Mesenchymal stem cell (in vitro differentiated cells and primary cell): ENCODE measurements at regions not wholly inside any gene's neighbourhood (a gene's known extent, or its start where the extent isn't known, plus 50 kb on each side); places are given as distances from the start of the nearest gene placed in this dataset.
A peak's percentile ranks its signal among the peaks of the same experiment; 100 is the strongest.

Source experiments
- DNase-seq: peaks from one replicate; pipeline ENCODE4 v3.0.0-alpha.2; 2013
- H2AFZ ChIP-seq: one replicate; pipeline ENCODE4 v1.6.1; 2013; ENCODE audit warnings: low read depth, mild to moderate bottlenecking, control low read depth, inconsistent platforms, low read length, moderate library complexity
- H2AK5ac ChIP-seq: 2 replicates; pipeline ENCODE4 v1.6.1; 2013; ENCODE audit warnings: low read length, moderate library complexity, mild to moderate bottlenecking, inconsistent platforms; ENCODE audit not compliant: severe bottlenecking
- H2BK120ac ChIP-seq: one replicate; pipeline ENCODE4 v1.6.1; 2013; ENCODE audit warnings: low read depth, mild to moderate bottlenecking, inconsistent platforms, low read length, moderate library complexity
- H2BK12ac ChIP-seq, 2 experiments: one replicate each; pipeline ENCODE4 v1.6.1; 2013; ENCODE audit warnings: inconsistent platforms in 2 of 2, low read length in 2 of 2, mild to moderate bottlenecking in 2 of 2, moderate library complexity in 2 of 2, control low read depth in 1 of 2
- H2BK15ac ChIP-seq: one replicate; pipeline ENCODE4 v1.6.1; 2013; ENCODE audit warnings: mild to moderate bottlenecking, low read depth, inconsistent platforms; ENCODE audit not compliant: poor library complexity, severe bottlenecking
- H2BK5ac ChIP-seq: 2 replicates; pipeline ENCODE4 v1.6.1; 2013; ENCODE audit warnings: low read depth, mild to moderate bottlenecking, low read length, control low read depth, inconsistent platforms; ENCODE audit not compliant: poor library complexity, severe bottlenecking
- H3K14ac ChIP-seq, 2 experiments: one replicate each; pipeline ENCODE4 v1.6.1; 2013; ENCODE audit warnings: inconsistent platforms in 2 of 2, low read length in 2 of 2, control low read depth in 1 of 2, mild to moderate bottlenecking in 1 of 2, moderate library complexity in 1 of 2
- H3K18ac ChIP-seq, 2 experiments: one replicate each; pipeline ENCODE4 v1.6.1; 2013; ENCODE audit warnings: inconsistent platforms in 2 of 2, low read length in 2 of 2, control low read depth in 1 of 2, low read depth in 1 of 2, mild to moderate bottlenecking in 1 of 2
- H3K23ac ChIP-seq, 2 experiments: one replicate each; pipeline ENCODE4 v1.6.1; 2013; ENCODE audit warnings: inconsistent platforms in 2 of 2, low read length in 2 of 2, mild to moderate bottlenecking in 2 of 2, moderate library complexity in 2 of 2, control low read depth in 1 of 2
- H3K27ac ChIP-seq: 2 replicates; pipeline ENCODE4 v1.5.1; 2013; ENCODE audit warnings: mild to moderate bottlenecking, moderate library complexity, low read length, control low read depth, inconsistent platforms; ENCODE audit not compliant: poor library complexity, severe bottlenecking
- H3K27me3 ChIP-seq, 2 experiments: 2 replicates each; pipeline versions ENCODE4 v1.6.1 to v1.7.0; 2013; ENCODE audit warnings: low read length in 2 of 2, mild to moderate bottlenecking in 2 of 2, moderate library complexity in 2 of 2, control low read depth in 1 of 2, inconsistent platforms in 1 of 2; ENCODE audit not compliant: control insufficient read depth in 1 of 2, insufficient read depth in 1 of 2
- H3K36me3 ChIP-seq, 2 experiments: 2 replicates each; pipeline versions ENCODE4 v1.6.1 to v1.7.0; 2013; ENCODE audit warnings: low read length in 2 of 2, control low read depth in 1 of 2, inconsistent platforms in 1 of 2, low read depth in 1 of 2, mild to moderate bottlenecking in 1 of 2; ENCODE audit not compliant: insufficient read depth in 2 of 2, control insufficient read depth in 1 of 2
- H3K4ac ChIP-seq, 2 experiments: one replicate each; pipeline ENCODE4 v1.6.1; 2013; ENCODE audit warnings: inconsistent platforms in 2 of 2, low read length in 2 of 2, mild to moderate bottlenecking in 2 of 2, moderate library complexity in 2 of 2, control low read depth in 1 of 2, low read depth in 1 of 2
- H3K4me1 ChIP-seq: 2 replicates; pipeline ENCODE4 v1.6.1; 2013; ENCODE audit warnings: low read depth, low read length, control low read depth; ENCODE audit not compliant: control insufficient read depth, insufficient read depth
- H3K4me2 ChIP-seq: 2 replicates; pipeline ENCODE4 v1.6.1; 2013; ENCODE audit warnings: low read length, mild to moderate bottlenecking, inconsistent platforms; ENCODE audit not compliant: poor library complexity, severe bottlenecking
- H3K4me3 ChIP-seq, 2 experiments: 2 replicates each; pipeline versions ENCODE4 v1.5.1 to v1.7.0; 2013; ENCODE audit warnings: low read length in 2 of 2, mild to moderate bottlenecking in 2 of 2, control low read depth in 1 of 2, low read depth in 1 of 2; ENCODE audit not compliant: insufficient read depth in 1 of 2
- H3K79me1 ChIP-seq: replicated peaks from 2 replicates; pipeline ENCODE4 v1.6.1; 2013; ENCODE audit warnings: mild to moderate bottlenecking, control low read depth, low read length, inconsistent platforms; ENCODE audit not compliant: poor library complexity, severe bottlenecking
- H3K9ac ChIP-seq: 2 replicates; pipeline ENCODE4 v1.7.0; 2013; ENCODE audit warnings: mild to moderate bottlenecking, low read length, moderate library complexity
- H3K9me3 ChIP-seq: 2 replicates; pipeline ENCODE4 v1.7.0; 2013; ENCODE audit warnings: mild to moderate bottlenecking, low read length; ENCODE audit not compliant: control insufficient read depth
- H4K8ac ChIP-seq: one replicate; pipeline ENCODE4 v1.6.1; 2013; ENCODE audit warnings: inconsistent platforms, mild to moderate bottlenecking, low read length, moderate library complexity
- H4K91ac ChIP-seq: one replicate; pipeline ENCODE4 v1.6.1; 2013; ENCODE audit warnings: mild to moderate bottlenecking, low read length, inconsistent platforms
- WGBS: methylation state at CpG from one replicate; pipeline ENCODE4 v1.1.7; 2013; ENCODE audit warnings: mixed read lengths; 5-methylcytosine and 5-hydroxymethylcytosine counted together

DNA sequence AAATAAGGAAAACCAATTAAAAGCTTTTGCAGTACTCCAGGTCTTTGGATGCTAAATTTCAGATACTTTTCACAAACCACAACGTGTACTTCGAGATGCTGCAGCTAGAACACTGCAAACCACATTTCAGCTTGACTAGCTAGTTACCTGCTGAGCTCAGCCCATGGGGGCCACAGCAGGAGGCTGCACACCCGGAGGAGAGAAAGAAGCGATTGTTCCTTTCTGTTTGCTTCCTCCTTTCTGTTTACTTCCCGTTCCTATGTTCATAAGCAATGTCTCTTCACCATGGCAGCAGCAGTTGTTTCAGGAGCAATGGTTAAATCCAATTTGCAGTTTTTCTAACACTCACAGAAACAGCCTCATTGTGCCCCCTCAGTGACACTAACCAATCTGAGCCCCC is 225.6 kb upstream of the FGGY start:
- no peak overlapping the region for H2AFZ ChIP-seq
- H4K91ac ChIP-seq = peak overlapping the region; percentile 14
- no peak overlapping the region for H2BK5ac ChIP-seq

DNA sequence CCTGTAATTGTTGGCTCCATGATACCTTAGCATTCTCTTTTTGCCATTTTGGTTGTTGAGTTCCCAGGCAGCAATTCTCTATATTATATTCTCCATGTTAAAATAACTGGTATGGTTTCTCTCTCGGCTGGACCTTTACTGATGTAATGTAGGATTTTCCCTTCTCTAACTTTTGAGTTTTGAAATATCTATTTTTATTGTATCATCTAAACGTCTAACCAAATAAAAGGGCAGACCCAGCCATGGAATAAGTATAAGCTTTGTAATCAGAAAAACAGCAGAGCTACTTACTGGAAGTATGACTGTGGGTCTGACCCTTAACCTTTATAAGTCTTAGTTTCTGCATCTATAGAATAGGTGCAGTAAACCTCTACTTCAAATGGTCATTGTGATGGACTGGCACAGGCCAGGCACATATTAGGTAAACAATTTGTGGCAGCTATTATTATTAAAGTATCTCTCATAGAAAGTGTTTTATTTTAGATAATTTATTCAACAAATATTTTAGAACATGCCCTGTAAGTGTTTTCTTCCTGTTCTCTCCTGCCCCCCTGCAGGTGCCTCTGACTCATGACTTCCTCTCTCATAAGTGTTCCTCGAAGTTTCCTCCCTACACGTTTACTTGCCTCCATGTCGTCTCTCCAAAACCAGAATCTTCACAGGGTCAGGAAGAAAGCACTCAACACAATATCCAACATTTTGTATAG is 224.9 kb upstream of the FGGY start:
- no peak overlapping the region for H3K9ac ChIP-seq
- H3K9me3 ChIP-seq = no peaks in the 10 kb centered on the region
- no peak overlapping the region for H2BK5ac ChIP-seq
- H2BK12ac ChIP-seq = peak overlapping the region in 1 of 2 experiments; percentile 96
- no peak overlapping the region for H2BK120ac ChIP-seq
- peak overlapping the region; percentile 47 for H4K8ac ChIP-seq
- peak overlapping the region; percentile 29 to 86 for H3K18ac ChIP-seq
- no peak overlapping the region for H3K14ac ChIP-seq
- 0% methylated on average over 3 of the region's 5 CpGs for WGBS
- peak; percentile 35 for DNase-seq
- no peaks in the 10 kb centered on the region for H3K79me1 ChIP-seq
- no peak overlapping the region for H2AK5ac ChIP-seq
- no peak overlapping the region for H3K23ac ChIP-seq
- H3K27me3 ChIP-seq = no peaks in the 10 kb centered on the region
- H2AFZ ChIP-seq = peak overlapping the region; percentile 54
- no peak overlapping the region for H3K4ac ChIP-seq
- no peak overlapping the region for H3K4me2 ChIP-seq
- H3K4me1 ChIP-seq = peaks cover 5% of the 10 kb centered on the region
- H4K91ac ChIP-seq = no peak overlapping the region
- H3K27ac ChIP-seq = no peak overlapping the region
- H3K4me3 ChIP-seq = no peak overlapping the region
- H2BK15ac ChIP-seq = no peak overlapping the region
- H3K36me3 ChIP-seq = peaks cover 0 to 3% of the 10 kb centered on the region in 2 experiments

More for the DNA sequence above, 225.6 kb upstream of the FGGY start:
- Histone ChIP-seq H3K4me2 (no peak overlapping the region), H3K79me1 (no peaks in the 10 kb centered on the region), H3K9me3 (no peaks in the 10 kb centered on the region), H2BK120ac (peak overlapping the region; percentile 2), H2BK12ac (peak overlapping the region in 1 of 2 experiments; percentile 83), H3K23ac (no peak overlapping the region), H3K4me3 (no peak overlapping the region), H4K8ac (peak overlapping the region; percentile 33), H2AK5ac (no peak overlapping the region), H3K9ac (no peak overlapping the region), H3K27ac (peak overlapping the region; percentile 36), H3K36me3 (peaks cover 0 to 3% of the 10 kb centered on the region in 2 experiments), H2BK15ac (peak overlapping the region; percentile 39), H3K27me3 (no peaks in the 10 kb centered on the region), H3K4ac (peak overlapping the region in 1 of 2 experiments; percentile 73), H3K18ac (peak overlapping the region; percentile 45 to 55), H3K4me1 (peaks cover 7% of the 10 kb centered on the region), H3K14ac (peak overlapping the region in 1 of 2 experiments; percentile 72)
- DNase-seq = no peak
- 44% methylated on average over 5 of the region's 5 CpGs for WGBS

DNA sequence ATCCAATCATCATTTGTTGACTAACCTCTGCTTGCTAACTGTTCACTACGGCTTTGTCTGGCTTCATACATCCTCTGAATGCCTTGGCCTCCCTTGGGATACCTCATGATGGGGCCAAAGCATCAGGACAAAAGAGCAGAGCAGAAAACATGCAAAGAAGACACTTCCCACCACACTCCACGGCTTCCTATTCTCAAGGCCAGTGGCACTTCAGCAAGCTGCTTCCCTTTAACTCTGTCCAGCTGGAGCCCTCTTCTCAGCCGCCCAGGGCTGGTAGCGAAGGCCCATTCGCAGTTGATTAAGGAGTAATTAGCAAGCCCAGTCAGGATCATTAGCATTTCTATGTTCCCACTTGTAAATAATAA is 224.3 kb upstream of the FGGY start:
- Histone ChIP-seq H3K4me2 (no peak overlapping the region), H2BK12ac (peak overlapping the region; percentile 93 to 96), H2AK5ac (peak overlapping the region; percentile 96), H3K9ac (no peak overlapping the region), H3K79me1 (no peaks in the 10 kb centered on the region), H3K27me3 (no peaks in the 10 kb centered on the region), H3K14ac (no peak overlapping the region), H3K9me3 (no peaks in the 10 kb centered on the region), H2AFZ (peak overlapping the region; percentile 54), H4K8ac (peak overlapping the region; percentile 47), H3K27ac (no peak overlapping the region), H3K4me3 (no peak overlapping the region), H4K91ac (peak overlapping the region; percentile 76), H2BK5ac (no peak overlapping the region), H2BK15ac (peak overlapping the region; percentile 65), H3K18ac (peak overlapping the region; percentile 72 to 86), H3K23ac (no peak overlapping the region), H3K4ac (peak overlapping the region in 1 of 2 experiments; percentile 61), H3K4me1 (peaks cover 5% of the 10 kb centered on the region), H2BK120ac (peak overlapping the region; percentile 75), H3K36me3 (peaks cover 0 to 3% of the 10 kb centered on the region in 2 experiments)
- 39% methylated on average over 5 of the region's 5 CpGs for WGBS
- DNase-seq = peak; percentile 54

DNA sequence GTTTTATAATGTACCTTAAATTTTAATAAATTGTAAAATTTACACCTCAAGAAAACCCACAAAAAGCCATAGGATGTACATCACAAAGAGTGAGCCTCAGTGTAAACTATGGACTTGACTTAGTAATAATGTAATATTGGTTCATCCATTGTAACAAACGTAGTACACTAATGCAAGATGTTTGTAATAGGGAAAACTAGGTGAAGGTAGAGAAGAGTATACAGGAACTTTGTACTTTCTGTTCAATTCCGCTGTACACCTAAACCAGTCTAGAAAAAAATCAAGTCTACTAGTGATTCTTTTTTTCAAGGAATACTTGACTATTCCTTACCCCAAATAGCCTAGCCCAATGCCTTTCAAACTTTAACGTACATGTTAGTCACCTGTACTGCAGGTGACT is 222.3 kb upstream of the FGGY start:
- 100% methylated on average over 1 of the region's 3 CpGs for WGBS

More for the DNA sequence above, 222.3 kb upstream of the FGGY start:
- Histone ChIP-seq H2AK5ac (no peak overlapping the region), H3K4me3 (no peak overlapping the region), H3K4me1 (peaks cover 5% of the 10 kb centered on the region), H3K18ac (no peak overlapping the region), H3K4ac (no peak overlapping the region), H2AFZ (no peak overlapping the region), H2BK120ac (no peak overlapping the region), H3K27ac (no peak overlapping the region), H3K27me3 (no peaks in the 10 kb centered on the region), H2BK5ac (no peak overlapping the region), H3K23ac (no peak overlapping the region), H4K8ac (no peak overlapping the region), H3K79me1 (no peaks in the 10 kb centered on the region), H2BK12ac (peak overlapping the region in 1 of 2 experiments; percentile 64), H2BK15ac (no peak overlapping the region), H3K9me3 (no peaks in the 10 kb centered on the region), H3K14ac (no peak overlapping the region), H3K9ac (no peak overlapping the region), H4K91ac (no peak overlapping the region), H3K36me3 (peaks cover 0 to 3% of the 10 kb centered on the region in 2 experiments), H3K4me2 (no peak overlapping the region)
- DNase-seq = no peak
